NAMALWA (cell line): ENCODE measurements at regions not wholly inside any gene's neighbourhood (a gene's known extent, or its start where the extent isn't known, plus 50 kb on each side); places are given as distances from the start of the nearest gene placed in this dataset.

Experiments
- DNase-seq: peaks from one replicate; pipeline ENCODE4 v3.0.0-alpha.2; 2015; ENCODE audit warnings: low spot score

DNA sequence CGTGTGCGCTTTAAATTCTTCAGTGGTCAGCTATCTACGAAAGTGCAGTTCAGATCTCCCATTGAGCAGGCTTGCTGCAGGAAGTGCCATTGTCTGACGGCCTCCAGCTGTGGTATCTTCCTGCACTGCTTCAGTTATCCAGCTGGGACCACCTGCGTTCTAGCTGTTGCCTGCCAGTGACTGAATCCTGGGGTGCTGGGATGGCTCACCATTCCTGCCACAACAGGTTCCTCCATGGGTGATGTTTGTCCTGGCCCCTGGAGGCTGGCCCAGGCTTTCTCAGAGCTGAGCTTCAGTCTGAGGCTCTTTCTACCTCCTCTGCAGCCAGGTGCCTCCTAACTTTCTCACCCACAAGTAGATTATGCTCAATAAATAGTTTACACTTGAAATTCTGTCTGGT is 498.5 kb upstream of the HS6ST1 start:
- no peak for DNase-seq

DNA sequence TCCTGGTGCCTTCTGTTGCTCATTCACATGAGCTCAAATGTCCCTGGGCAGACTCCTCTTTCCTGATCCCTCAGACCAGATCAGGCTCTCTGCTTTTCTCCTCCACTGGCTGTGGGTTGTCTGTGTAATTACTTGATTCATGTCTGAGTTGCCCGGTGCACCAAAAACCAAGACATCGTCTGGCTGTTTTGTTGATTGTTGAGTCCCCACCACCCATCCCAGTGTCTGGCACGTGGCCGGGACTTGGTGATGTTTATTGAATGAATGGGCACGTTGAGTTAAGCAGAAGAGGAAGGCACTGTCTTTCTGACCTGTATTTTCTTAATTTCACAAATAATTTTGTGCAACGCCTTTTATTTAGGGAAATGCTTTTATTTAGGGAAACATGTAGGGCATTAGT is 499.1 kb upstream of the HS6ST1 start:
- no peak for DNase-seq

DNA sequence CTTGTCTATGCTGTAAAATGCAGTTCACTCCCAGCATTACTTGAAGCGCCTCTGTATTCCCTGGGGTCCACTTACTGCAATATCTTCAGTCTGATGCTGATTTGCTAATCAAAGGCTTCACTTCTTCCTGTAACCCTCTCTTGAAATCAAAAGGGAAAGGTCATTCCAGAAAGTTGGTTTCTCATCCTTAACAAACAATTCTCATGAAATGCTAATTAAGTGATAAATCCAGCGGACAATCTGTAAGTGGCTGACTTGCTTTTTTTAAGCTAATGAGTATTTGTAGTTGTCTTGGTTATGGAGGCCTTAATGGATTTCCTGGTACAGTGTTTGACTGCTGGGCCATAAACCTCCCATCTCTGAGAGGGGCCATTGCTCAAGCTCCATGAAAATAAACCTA is 499.6 kb upstream of the HS6ST1 start:
- DNase-seq = no peak

DNA sequence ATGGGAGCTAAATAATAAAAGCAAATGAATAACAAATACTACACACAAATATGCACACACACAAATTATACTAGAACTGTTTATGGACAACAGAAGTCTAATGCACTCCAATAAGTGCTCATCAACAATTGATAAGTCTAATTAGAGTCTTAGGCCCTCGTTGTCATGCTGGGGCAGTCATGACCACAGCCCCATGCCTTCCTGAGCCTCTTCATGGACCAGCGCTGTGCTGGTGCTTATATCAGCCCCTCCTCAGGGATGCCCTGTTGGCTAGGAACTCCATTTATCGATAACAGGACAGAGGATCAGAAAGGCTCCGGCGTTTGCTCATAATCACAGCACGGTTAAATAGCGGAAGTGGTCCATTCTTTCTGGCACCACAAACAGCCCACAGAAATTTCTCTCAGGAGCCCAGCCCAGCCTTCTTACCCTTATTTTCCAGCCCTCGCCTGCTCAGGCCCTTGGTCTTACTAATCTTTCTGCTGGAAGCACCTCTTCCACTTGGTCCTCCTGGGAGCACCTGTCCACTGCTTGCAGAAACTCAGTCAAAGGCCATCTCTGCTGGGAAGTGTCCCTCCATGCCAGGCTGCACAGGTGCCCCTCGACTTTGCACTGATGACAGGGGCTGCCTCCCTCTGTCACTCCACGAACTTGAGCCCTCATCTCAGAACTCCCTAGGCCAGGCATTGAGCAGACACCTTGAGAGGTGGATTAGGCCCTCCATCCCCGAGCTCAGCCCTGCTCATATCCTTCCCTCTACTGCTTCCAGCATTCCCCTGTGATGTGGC is 500.2 kb upstream of the HS6ST1 start:
- DNase-seq = no peak

DNA sequence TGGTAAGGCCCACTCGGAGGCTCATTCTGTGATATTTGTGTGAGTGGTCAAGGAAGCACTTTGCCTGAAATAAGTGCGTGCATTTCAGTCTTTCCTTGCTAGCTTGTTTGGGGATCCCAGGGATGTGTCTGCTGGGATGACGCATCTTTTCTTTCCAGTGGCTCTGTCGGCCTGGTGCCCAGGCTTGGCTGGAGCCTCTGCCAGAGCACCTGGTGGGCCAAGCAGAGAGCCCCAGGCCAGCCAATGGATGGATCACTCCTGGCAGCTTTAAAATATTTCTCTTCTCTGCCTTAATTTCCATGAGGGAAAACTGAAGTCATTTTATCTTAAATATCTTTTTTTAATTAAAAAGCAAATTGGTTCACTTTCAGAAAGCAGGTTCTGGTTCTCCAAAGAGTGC is 501.8 kb upstream of the HS6ST1 start:
- DNase-seq = no peak

DNA sequence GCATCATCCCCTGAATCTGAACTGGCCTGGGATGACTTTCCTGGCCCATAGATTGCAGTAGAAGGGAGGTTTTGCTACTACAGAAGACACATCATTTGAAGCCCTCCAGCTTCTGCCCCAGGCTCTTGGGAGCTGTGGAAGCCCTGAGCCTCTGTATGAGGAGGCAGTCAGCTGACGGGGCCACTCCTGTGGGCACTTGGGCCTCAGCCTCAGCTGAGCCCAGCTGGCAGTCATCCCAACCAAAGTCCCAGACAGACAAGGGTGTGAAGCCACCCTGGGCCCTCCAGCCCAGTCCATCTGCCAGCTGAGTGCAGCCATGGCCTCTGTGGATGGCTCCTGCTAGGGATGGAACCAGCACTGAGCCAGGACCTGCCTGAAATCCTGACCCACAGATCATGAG is 502.3 kb upstream of the HS6ST1 start:
- no peak for DNase-seq

DNA sequence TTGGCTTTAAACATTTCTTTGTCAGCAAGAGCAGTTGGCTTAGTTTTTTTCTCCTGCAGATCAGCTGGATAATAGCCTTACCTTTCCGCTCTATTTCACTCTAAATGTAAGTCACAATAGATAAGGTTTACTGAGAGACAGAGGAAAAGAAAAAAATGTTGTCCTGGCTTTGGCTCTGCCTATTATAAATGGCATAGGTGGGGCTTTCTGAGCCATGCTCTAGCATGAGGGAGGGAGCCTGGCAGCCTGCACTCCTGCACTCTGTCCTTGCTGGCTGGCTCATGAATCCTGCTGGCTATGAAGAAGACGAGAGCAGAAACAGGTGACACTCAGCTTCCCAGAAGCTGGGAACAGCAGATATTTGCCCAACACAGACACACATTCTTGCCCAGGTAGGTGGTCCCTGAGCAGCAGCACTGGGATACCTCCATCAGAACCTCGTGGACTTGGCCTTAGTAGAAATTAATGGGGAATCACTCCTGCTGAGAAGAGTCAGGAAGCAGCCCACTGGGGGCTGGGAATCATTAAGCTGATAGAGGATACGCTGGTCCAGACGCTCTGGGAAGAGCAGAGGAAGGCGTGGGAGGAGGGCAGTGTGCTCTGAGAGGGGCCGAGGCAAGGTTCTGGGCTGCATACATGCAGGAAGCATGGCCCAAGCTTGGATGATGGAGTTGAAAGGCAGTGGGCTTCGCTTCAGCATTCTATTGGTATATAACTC is 514.4 kb upstream of the HS6ST1 start:
- DNase-seq = no peak

DNA sequence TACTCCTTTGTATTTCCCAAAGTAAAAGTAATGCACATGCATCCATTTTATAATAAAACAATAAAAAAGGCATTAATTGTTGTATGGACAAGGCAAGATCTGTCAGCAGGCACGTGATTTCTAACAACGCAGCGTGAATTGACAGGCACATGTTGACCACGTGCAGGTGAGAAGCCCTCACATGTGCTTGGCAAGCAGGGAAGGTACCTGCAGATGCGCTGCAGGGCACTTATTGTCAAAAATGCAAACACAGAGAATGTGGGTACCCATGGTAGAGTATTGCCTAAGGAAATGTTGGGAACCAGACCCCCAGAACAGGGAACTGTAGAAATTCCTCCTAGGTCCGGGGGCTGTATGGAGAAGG is 515.0 kb upstream of the HS6ST1 start:
- no peak for DNase-seq

DNA sequence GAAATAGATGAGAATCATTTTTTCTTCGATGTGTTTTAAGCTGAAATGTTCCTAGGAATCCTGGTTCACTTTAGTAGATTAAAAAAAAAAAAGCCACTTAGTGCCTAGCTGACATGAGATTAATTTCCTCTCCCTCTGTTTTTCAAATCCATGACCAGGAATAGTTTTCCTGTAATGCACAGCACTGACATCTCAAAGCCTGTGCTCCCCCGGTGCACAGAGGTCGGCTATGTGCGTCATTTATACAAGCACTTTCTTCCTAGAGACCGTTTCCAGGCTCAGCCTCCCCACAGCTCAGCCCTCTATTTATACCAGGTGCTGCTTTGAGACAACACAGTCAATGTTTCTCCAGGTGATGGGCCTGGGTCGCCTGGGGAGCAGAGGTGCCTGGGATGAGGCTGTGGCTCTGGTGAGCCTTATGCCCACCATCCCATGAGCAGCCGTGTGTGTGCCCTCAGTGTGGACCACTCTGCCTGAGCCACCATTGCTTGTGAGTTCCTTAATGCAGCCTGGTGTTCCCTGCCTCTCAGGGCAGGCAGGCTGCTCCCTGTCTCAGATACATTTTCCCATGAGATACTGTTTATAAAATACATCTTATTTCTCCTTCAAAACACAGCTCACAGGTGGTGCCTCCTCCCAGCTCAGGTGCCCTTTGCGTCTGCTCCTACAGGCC is 515.7 kb upstream of the HS6ST1 start:
- no peak for DNase-seq

DNA sequence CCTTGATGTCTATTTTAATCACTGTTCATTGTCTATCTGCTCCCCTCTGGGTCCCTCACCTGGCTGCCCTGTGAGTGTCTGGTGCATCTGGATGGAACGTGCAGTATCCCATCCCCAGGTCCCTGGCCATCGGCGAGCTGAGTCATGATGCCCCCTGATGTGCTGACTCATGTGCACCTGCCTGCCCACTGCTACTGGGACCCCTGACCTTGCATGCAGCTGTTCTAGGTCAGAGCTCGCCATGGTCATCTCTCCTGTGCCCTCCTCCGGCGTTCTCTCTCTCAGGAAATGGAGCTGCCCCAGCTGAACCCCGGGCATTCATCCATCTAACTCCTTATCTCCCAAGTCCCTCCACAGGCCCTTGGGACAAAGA is 516.2 kb upstream of the HS6ST1 start:
- DNase-seq = no peak

DNA sequence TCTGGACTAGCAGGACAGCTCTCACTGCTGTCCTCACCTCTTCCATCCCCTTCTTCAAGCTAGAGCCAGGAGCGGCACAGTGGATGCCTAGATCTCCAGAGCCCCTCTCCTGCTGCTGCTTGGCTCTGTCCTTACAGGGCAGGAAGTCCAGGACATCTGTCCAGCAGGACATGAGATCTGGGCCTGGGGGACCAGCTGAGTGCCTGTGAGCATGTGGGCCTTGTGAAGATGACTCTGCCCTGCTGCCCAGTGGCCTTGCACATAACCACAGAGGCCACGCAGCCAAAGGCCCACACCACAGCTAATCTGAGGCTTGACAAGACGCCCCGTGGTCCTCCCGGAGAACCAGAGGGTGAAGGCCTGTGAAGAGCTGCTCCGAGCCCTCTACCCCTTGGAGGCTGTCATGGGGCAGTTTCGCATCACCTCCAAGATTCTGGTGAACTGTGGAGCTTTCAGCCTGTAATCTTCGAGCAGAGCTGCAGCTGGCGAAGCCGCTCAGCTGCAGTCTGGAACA is 516.7 kb upstream of the HS6ST1 start:
- no peak for DNase-seq

DNA sequence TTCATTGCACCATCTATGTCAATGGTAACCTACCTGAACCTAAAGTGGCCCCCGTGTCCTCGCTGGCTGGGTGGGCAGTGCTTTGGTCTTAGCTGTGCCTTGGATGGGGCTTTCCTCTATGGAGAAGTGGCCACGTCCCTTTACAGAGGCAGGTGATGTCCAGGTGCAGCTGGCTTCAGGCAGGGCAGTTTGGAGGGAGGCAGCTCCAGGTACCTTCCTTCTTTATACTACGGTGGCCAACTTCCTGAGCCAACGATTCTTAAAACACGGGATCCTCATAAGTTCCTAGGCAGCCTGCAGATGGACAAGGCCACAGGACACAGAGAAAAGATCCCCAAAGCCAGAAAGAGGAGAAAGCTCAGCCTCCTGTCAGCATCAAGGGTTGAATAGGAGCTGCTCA is 517.3 kb upstream of the HS6ST1 start:
- DNase-seq = no peak

DNA sequence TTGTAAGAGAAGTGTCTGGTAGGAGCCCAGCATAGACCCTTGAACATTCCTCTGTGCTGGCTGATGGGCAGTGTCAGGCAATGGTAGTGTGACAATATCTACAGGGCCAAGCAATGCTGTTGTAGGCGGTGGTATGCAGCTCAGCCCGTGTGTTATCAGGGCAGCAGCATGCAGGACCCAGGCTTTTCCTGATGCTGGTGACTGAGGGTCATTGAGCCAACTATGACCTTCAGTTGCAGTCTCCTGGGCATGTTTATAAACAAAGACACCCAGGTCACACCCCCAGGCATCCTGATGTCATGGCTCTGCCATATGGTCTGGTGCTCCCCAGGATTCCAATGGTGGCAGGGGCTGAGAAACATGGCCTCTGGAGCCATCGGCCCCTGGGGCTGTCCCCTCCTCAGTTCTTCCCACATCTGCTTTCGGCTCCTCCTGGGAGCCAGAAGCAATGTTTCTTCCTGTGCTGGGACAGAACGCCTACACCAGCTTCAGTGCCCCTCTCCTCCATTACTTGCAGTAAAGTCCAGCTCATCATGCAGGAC is 518.0 kb upstream of the HS6ST1 start:
- DNase-seq = no peak

DNA sequence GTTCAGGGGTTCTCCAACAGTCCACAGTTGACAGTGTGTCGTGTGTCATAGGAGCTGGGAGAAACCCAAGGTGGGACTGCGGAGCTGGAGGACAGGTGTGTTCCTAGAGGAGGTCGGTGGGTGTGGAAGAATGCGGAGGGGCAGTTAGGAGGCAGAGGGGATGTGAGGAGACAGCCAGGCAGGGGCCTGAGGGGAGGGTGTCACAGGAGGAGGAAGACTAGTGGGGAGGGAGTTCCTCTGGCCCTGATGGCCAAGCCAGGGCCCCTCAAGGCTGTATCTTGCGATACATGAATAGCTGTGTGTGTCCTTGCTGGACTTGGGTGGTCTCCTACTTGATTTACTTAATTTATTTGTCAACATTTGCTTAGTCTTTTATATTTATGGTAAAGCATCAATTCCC is 519.6 kb upstream of the HS6ST1 start:
- DNase-seq = no peak

DNA sequence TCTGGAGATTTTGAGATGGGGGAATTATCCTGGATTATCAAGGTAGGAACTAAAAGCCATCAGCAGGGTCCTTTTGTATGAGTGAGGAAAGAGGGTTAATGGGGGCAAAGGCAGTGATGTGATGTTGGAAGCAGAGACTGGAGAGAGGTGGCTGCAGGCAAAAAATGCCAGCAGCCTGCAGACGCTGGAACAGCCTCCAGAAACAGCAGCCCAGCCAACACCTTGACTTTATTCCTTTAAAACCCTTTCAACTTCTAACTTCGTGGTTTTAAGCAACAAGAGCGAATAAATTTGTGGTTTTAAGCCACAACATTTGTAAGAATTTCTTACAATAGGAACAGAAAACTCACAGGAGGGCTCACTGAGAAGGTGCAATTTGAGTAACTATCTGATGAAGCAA is 523.1 kb upstream of the HS6ST1 start:
- no peak for DNase-seq

DNA sequence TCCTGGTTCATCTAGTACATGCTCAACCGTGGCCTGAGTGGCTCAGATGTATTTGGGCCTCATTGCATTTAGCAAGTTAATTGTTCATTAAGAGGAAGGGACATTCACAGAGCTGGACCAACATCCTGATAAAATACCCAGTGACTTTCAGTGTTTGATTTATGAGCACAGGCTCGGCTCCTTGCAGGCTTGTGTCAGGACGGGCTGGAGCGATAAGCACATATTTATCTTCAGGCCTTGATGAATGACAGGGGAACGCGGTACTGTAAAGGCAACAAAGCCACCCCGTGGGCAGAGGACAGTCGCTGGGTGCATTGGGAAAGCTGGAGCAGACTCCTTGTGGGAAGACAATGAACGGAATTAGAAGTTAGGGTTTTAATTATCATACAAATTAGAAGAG is 548.6 kb upstream of the HS6ST1 start:
- DNase-seq = no peak

DNA sequence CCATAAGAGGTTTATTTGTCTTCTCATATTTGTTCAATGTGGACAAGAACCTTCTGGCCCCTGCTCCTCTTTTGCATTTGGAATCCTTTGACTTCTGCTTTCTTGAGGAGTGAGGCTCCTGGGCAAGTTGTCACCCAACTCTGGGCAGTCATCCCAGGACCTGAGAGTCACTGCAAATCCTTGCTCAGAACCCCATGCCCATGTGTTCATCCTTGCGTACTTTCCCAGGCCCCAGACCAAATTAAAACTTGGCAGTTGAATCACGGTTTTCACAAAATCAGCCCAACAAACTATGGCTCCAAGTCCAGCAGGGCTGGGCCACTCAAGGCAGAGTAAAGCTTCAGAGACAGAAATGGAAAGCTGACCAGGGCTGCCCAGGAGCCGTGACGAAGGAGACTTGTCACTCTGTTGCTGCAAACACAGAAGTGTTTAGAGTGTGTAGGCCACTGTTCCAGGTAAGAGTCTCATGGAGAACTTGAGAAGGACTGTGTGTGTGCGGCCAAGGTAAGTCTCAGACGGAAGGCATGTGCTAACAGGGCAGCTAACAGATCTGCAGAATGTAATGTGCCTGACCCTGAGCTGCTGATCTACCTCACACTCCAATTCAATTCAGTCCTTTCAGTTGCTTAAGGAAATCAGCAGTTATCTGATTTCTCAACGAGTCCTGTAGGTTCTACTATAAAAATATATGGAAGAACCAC is 549.4 kb upstream of the HS6ST1 start:
- DNase-seq = no peak

DNA sequence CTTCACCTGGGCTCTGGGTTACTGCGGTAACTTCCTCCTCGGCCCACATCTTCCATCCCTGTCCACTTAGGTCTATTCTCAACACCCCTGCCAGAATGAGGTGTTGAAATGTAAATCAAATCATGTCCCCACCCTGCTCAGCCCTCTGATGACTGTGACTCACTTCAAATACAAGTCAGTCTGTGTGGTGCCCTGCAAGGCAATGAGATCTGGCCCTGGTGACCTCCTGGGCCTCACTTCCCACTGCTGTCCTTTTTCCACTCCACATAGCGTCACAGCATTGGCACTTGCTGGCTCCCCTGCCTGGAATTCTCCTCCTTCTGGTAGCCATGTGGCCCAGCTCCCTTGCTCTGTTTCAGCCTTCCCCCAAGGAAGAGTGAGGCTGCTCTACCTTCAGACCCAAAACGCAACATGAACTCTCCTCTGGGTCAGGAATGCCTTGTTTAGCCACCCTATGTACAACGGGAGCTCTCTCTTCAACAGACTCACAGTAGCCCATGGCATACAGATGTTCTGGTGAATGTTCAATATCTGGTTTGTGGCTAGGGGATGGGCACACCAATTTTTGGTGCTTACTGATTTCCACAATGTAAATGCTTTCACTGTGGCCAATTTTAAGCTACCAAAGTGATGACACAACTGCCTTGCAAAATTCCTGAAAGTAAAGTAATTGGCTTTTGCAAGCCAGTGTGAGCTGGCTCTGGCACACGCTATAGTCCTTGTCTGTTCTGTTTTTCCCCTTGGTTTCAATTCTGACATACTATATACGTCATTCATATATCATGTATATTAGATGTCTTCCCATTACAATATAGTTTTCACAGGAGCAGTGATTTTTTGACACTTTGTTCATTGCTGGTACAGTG is 550.3 kb upstream of the HS6ST1 start:
- DNase-seq = no peak

DNA sequence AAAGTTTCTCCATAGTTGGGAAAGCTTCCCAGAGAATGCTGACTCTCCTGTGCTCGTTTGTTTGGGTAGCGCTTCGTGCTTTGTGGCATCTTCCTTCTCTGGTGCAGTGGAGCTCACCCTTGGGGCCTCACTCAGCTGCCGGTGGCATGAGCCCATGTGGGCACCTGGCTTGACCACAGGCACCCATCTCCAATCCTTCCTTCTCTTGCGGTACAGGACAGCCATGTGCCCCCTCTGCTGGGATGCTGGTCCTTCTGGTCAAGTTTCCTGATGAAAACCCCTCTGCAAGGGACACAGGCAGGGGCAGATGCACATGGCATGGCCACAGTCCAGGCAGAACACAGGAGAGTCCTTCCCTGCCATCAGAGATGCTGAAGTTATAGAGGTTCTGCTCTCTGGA is 555.9 kb upstream of the HS6ST1 start:
- DNase-seq = no peak

DNA sequence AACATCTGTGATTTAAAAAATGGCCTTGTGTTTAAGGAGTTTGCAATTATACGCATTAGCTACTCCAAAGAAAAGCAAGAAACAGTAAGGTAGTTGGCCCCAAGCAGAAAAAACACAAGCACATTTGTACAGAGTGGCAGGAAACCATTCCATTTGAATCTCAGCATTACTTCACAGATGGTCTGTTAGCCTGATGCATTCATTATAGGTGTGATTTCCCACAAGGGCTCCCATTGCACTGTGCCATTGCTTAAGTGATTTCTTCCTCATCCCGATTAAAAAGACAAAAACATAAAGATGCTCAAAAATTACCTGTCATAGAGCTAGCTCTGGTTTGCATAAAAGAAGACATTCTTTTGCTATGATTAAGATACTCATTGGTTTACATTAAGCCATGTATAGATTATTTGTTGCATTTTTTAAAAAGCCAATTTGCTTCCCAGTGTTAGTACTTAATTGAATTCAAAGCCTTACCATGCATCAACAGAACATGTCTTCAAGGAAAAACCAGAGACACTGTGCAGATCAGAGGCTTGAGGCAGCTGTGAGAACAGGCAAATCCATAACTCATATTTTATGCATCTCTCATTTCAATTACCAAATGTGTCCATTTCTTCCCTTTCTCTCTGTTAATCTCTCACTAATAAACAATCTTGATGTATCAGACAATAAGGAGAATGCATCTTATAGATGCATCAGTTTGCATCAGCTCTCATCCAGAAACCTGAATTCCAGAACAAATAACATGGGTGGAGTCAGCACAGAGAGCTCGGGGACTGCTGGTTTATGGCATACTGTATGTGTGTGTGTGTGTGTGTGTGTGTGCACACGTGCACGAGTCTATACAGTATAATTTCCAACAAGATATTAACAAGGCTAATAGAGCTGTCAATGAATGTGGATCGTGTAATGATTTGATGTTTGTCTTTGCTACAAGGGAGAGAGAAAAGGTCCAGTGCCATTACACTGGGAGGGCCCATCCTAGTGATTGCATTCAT is 558.6 kb upstream of the HS6ST1 start:
- DNase-seq = no peak
